CD14-positive monocyte (primary cell): ENCODE measurements at regions not wholly inside any gene's neighbourhood (a gene's known extent, or its start where the extent isn't known, plus 50 kb on each side); places are given as distances from the start of the nearest gene placed in this dataset.

Source experiments
- DNase-seq, 3 donors: peaks; one replicate each; pipeline ENCODE4 v3.0.0-alpha.2; 2011 to 2022
- H2AFZ ChIP-seq: 2 replicates; pipeline ENCODE4 v1.6.0; 2012; ENCODE audit warnings: mild to moderate bottlenecking, low read depth, low read length, inconsistent platforms; ENCODE audit not compliant: insufficient read depth, poor library complexity, severe bottlenecking
- H3K27ac ChIP-seq, 2 donors: 1 replicate in 1 of 2; 2 replicates in 1 of 2; pipeline ENCODE4 v1.5.1; 2012 to 2013; ENCODE audit warnings: low read length in 2 of 2, control low read depth in 1 of 2, inconsistent platforms in 1 of 2, low read depth in 1 of 2, mild to moderate bottlenecking in 1 of 2
- H3K27me3 ChIP-seq, 2 donors: one replicate each; pipeline versions ENCODE4 v1.6.0 to v1.6.1; 2011 to 2013; ENCODE audit warnings: low read length in 2 of 2; ENCODE audit not compliant: control insufficient read depth in 2 of 2, insufficient read depth in 2 of 2
- H3K36me3 ChIP-seq, 2 donors: replicated peaks in 1 of 2; 1 replicate in 1 of 2; 2 replicates in 1 of 2; pipeline versions ENCODE4 v1.5.1 to v1.6.1; 2012 to 2013; ENCODE audit warnings: low read length in 2 of 2, control low read depth in 1 of 2, inconsistent platforms in 1 of 2, mild to moderate bottlenecking in 1 of 2; ENCODE audit not compliant: insufficient read depth in 2 of 2, control insufficient read depth in 1 of 2
- H3K4me1 ChIP-seq, 2 donors: 1 replicate in 1 of 2; 2 replicates in 1 of 2; pipeline versions ENCODE4 v1.5.1 to v1.6.1; 2012 to 2013; ENCODE audit warnings: low read length in 2 of 2, control low read depth in 1 of 2, inconsistent platforms in 1 of 2, mild to moderate bottlenecking in 1 of 2, moderate library complexity in 1 of 2; ENCODE audit not compliant: insufficient read depth in 2 of 2, control insufficient read depth in 1 of 2
- H3K4me2 ChIP-seq: replicated peaks from 2 replicates; pipeline ENCODE3; 2012; ENCODE audit warnings: low read length, moderate library complexity, mild to moderate bottlenecking; ENCODE audit not compliant: poor library complexity, severe bottlenecking; ENCODE audit errors: extremely low read depth
- H3K4me3 ChIP-seq, 3 experiments: fragments of 200-600 bp in 1 of 3; sonication (generic) in 1 of 3; replicated peaks in 1 of 3; 1 replicate in 2 of 3; 2 replicates in 1 of 3; pipeline ENCODE4 v1.5.1; 2011 to 2013; ENCODE audit warnings: low read length in 3 of 3, mild to moderate bottlenecking in 3 of 3, control low read depth in 2 of 3, low read depth in 2 of 3, inconsistent platforms in 1 of 3, moderate library complexity in 1 of 3
- H3K79me2 ChIP-seq: 2 replicates; pipeline ENCODE4 v1.6.0; 2012; ENCODE audit warnings: mild to moderate bottlenecking, control low read depth, inconsistent platforms, low read length, moderate library complexity; ENCODE audit not compliant: insufficient read depth
- H3K9ac ChIP-seq: 2 replicates; pipeline ENCODE4 v1.6.0; 2017; ENCODE audit warnings: low read length, mild to moderate bottlenecking; ENCODE audit not compliant: insufficient read depth, poor library complexity, severe bottlenecking
- H3K9me3 ChIP-seq, 2 donors: replicated peaks in 1 of 2; 1 replicate in 1 of 2; 2 replicates in 1 of 2; pipeline versions ENCODE4 v1.5.1 to v1.6.1; 2012 to 2013; ENCODE audit warnings: low read length in 2 of 2, control low read depth in 1 of 2; ENCODE audit not compliant: control insufficient read depth in 1 of 2, insufficient read depth in 1 of 2
- H4K20me1 ChIP-seq: 2 replicates; pipeline ENCODE4 v1.6.0; 2012; ENCODE audit warnings: mild to moderate bottlenecking, low read length, control low read depth, moderate library complexity; ENCODE audit not compliant: insufficient read depth
- H3K27ac Mint-ChIP-seq, 7 donors: one replicate each; pipeline ENCODE4 v1.8.0; 2020; ENCODE audit warnings: mild to moderate bottlenecking in 7 of 7, mixed read lengths in 7 of 7, moderate library complexity in 6 of 7, inconsistent platforms in 2 of 7
- H3K27me3 Mint-ChIP-seq, 3 donors: one replicate each; pipeline ENCODE4 v1.8.0; 2021 to 2022; ENCODE audit warnings: low read depth in 3 of 3, mild to moderate bottlenecking in 3 of 3, mixed read lengths in 3 of 3, moderate library complexity in 3 of 3, inconsistent platforms in 1 of 3
- H3K36me3 Mint-ChIP-seq, 2 donors: one replicate each; pipeline ENCODE4 v1.8.0; 2020; ENCODE audit warnings: mixed read lengths in 2 of 2, inconsistent platforms in 1 of 2, mild to moderate bottlenecking in 1 of 2
- H3K4me1 Mint-ChIP-seq: one replicate; pipeline ENCODE4 v1.8.0; 2020; ENCODE audit warnings: mild to moderate bottlenecking, mixed read lengths
- H3K4me3 Mint-ChIP-seq, 2 donors: one replicate each; pipeline ENCODE4 v1.8.0; 2020; ENCODE audit warnings: mild to moderate bottlenecking in 2 of 2, mixed read lengths in 2 of 2, moderate library complexity in 1 of 2
- H3K9me3 Mint-ChIP-seq, 7 donors: one replicate each; pipeline ENCODE4 v1.8.0; 2020 to 2022; ENCODE audit warnings: mixed read lengths in 7 of 7, mild to moderate bottlenecking in 6 of 7, moderate library complexity in 6 of 7, inconsistent platforms in 2 of 7
- CTCF ChIP-seq: fragments of 200-600 bp; IDR thresholded peaks from one replicate; pipeline ENCODE4 v1.8.0; 2022; ENCODE audit warnings: antibody characterized with exemption, mild to moderate bottlenecking
- WGBS: methylation state at CpG from one replicate; pipeline ENCODE4 v1.1.5; 2013; ENCODE audit warnings: missing lambda C conversion rate; ENCODE audit not compliant: insufficient coverage; 5-methylcytosine and 5-hydroxymethylcytosine counted together
- intact Hi-C, 2 donors: fragments of 100-400 bp; cut with micrococcal nuclease; formaldehyde crosslinking; loops; one replicate each; pipeline versions ENCODE4 v1.15.0 to v1.15.1; 2023

DNA sequence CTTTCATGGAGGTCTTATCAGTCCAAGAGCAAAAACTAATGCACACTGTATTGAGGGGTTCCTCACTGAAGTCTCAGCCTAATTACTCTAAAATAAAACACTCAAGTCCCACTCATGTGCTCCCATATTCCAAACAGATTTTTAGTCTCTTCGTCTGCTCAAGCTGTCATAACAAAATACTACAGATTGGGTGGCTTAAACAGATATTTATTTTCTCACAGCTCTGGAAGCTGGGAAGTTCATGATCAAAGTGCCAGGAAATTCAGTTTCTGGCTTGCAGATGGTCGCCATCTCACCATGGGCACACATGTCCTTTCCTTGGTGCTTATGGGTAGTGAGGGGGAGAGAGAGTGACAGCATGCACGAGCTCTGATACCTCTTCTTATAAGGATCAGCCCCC, 147.5 kb downstream of the ANXA2 start:
- H3K36me3 ChIP-seq, result no peaks in the 10 kb centered on the region
- no peak for TF ChIP-seq CTCF
- H3K9me3 ChIP-seq, result no peaks in the 10 kb centered on the region
- no peak overlapping the region for H3K4me3 ChIP-seq
- no peak overlapping the region for H3K4me2 ChIP-seq
- Mint-ChIP-seq H3K9me3 (no peaks in the 10 kb centered on the region), H3K36me3 (no peaks in the 10 kb centered on the region), H3K4me1 (peaks cover 3% of the 10 kb centered on the region), H3K27me3 (peaks cover 0 to 3% (median 0%) of the 10 kb centered on the region in 3 donors), H3K4me3 (no peak overlapping the region), H3K27ac (no peak overlapping the region)
- WGBS, result no CpG with 5 or more reads among the region's 3 CpGs
- intact Hi-C loops, result no loop called here
- DNase-seq, result no peak
- no peaks in the 10 kb centered on the region for H4K20me1 ChIP-seq
- no peak overlapping the region for H3K27ac ChIP-seq
- H3K4me1 ChIP-seq, result peaks cover 2% of the 10 kb centered on the region in 2 donors
- no peaks in the 10 kb centered on the region for H3K79me2 ChIP-seq
- H3K9ac ChIP-seq, result no peak overlapping the region
- no peaks in the 10 kb centered on the region for H3K27me3 ChIP-seq
- no peak overlapping the region for H2AFZ ChIP-seq

GRCh38 chr15:60251300-60252070, 146.3 kb downstream of the ANXA2 start:
- Histone ChIP-seq H3K27ac (no peak overlapping the region), H4K20me1 (no peaks in the 10 kb centered on the region), H3K4me3 (no peak overlapping the region), H2AFZ (no peak overlapping the region), H3K9ac (no peak overlapping the region), H3K9me3 (no peaks in the 10 kb centered on the region), H3K79me2 (no peaks in the 10 kb centered on the region), H3K4me1 (peaks cover 4 to 5% of the 10 kb centered on the region in 2 donors), H3K36me3 (no peaks in the 10 kb centered on the region), H3K4me2 (no peak overlapping the region), H3K27me3 (no peaks in the 10 kb centered on the region)
- TF ChIP-seq CTCF, result no peak
- Mint-ChIP-seq H3K9me3 (no peaks in the 10 kb centered on the region), H3K4me3 (peak overlapping the region in 1 of 2 donors; percentile 17), H3K4me1 (peaks cover 8% of the 10 kb centered on the region), H3K27me3 (peaks cover 0 to 3% (median 0%) of the 10 kb centered on the region in 3 donors), H3K36me3 (no peaks in the 10 kb centered on the region), H3K27ac (no peak overlapping the region)
- intact Hi-C loops, result no loop called here
- WGBS, result no CpG with 5 or more reads among the region's 6 CpGs
- DNase-seq, result no peak
